Ovary (tissue), 7 donors: ENCODE measurements at regions not wholly inside any gene's neighbourhood (a gene's known extent, or its start where the extent isn't known, plus 50 kb on each side); places are given as distances from the start of the nearest gene placed in this dataset.

Experiments used
- DNase-seq, 5 donors: peaks; one replicate each; pipeline ENCODE4 v3.0.0-alpha.2; 2019 to 2020
- H3K27ac ChIP-seq, 2 donors: fragments of 200-600 bp; one replicate each; pipeline versions ENCODE4 v1.5.1 to v1.8.0; 2019 to 2022
- H3K27me3 ChIP-seq: fragments of 200-600 bp; one replicate; pipeline ENCODE4 v1.8.0; 2022
- H3K36me3 ChIP-seq: fragments of 200-600 bp; sonication (generic); one replicate; pipeline ENCODE4 v1.5.1; 2019
- H3K4me1 ChIP-seq: one replicate; pipeline ENCODE4 v1.8.1; 2013; ENCODE audit warnings: mild to moderate bottlenecking, moderate library complexity; ENCODE audit not compliant: insufficient read depth
- H3K4me3 ChIP-seq: fragments of 200-600 bp; sonication (generic); one replicate; pipeline ENCODE4 v1.5.1; 2017
- H3K9me3 ChIP-seq, 2 donors: fragments of 200-600 bp in 1 of 2; sonication (generic) in 1 of 2; one replicate each; pipeline versions ENCODE4 v1.5.1 to v1.8.1; 2013 to 2019; ENCODE audit warnings: mild to moderate bottlenecking in 1 of 2, moderate library complexity in 1 of 2
- EP300 ChIP-seq: sonication (generic); formaldehyde crosslinking; IDR thresholded peaks from one replicate; pipeline ENCODE4 v1.6.1; 2017; ENCODE audit warnings: antibody characterized with exemption
- POLR2A ChIP-seq: fragments of 450-650 bp; IDR thresholded peaks from one replicate; pipeline ENCODE4 v1.6.1; 2017; ENCODE audit warnings: antibody characterized with exemption, mild to moderate bottlenecking, moderate library complexity
- WGBS, 3 donors: extraction: QIAGEN DNeasy Blood & Tissue Kit in 1 of 3; methylation state at CpG; one replicate each; pipeline versions ENCODE4 v1.1.5 to v1.1.7; 2013 to 2017; 5-methylcytosine and 5-hydroxymethylcytosine counted together
- intact Hi-C, 4 donors: fragments of 100-400 bp; cut with DNase I; formaldehyde crosslinking; loops; one replicate each; pipeline versions ENCODE4 v1.11.0 to v1.15.1; 2022 to 2023
- TF ChIP-seq, protein P1 (sequence below), 3 donors: fragments of 450-650 bp in 2 of 3; fragments of 200-600 bp in 1 of 3; IDR thresholded peaks; one replicate each; pipeline versions ENCODE4 v1.5.1 to v1.8.0; 2016 to 2022; ENCODE audit warnings: antibody characterized with exemption in 3 of 3, mild to moderate bottlenecking in 1 of 3
- donor health status: DM: no; HTN: no; CAD: no; lungs with moderate emphysema.
- donor health status: DM: no; HTN: no; CAD: no.
- donor health status: Bipolar disorder and iron deficiency.
- donor health status: DM: no; HTN: no; CAD: no.
- donor health status: DM: yes; HTN: yes; CAD: no.

DNA sequence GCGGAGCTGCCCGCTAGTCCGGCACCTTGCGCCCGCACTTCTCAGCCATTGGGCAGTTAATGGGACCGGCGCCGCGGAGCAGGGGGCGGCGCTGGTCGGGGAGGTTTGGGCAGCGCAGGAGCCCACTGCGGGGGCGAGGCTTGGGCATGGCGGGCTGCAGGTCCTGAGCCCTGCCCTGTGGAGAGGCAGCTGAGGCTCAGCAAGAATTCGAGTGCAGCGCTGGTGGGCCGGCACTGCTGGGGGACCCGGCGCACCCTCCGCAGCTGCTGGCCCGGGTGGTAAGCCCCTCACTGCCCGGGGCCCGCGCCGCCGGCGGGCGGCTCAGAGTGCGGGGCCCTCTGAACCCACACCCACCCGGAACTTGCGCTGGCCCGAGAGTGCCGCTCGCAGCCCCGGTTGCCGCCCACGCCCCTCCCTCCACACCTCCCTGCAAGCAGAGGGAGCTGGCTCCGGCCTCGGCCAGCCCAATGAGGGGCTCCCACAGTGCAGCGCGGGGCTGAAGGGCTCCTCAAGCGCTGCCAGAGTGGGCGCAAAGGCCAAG lies 835.0 kb downstream of the TBL1XR1 start:
- intact Hi-C loops, result no loop called here
- 91 to 95% (median 94%) methylated on average over 33 to 45 of the region's 45 CpGs for WGBS, 3 donors
- no peak for TF ChIP-seq POLR2A
- TF ChIP-seq, protein P1, sequence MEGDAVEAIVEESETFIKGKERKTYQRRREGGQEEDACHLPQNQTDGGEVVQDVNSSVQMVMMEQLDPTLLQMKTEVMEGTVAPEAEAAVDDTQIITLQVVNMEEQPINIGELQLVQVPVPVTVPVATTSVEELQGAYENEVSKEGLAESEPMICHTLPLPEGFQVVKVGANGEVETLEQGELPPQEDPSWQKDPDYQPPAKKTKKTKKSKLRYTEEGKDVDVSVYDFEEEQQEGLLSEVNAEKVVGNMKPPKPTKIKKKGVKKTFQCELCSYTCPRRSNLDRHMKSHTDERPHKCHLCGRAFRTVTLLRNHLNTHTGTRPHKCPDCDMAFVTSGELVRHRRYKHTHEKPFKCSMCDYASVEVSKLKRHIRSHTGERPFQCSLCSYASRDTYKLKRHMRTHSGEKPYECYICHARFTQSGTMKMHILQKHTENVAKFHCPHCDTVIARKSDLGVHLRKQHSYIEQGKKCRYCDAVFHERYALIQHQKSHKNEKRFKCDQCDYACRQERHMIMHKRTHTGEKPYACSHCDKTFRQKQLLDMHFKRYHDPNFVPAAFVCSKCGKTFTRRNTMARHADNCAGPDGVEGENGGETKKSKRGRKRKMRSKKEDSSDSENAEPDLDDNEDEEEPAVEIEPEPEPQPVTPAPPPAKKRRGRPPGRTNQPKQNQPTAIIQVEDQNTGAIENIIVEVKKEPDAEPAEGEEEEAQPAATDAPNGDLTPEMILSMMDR (IDR thresholded peaks at IDR 0.05), result no peak
- no peak for DNase-seq
- no peak overlapping the region for H3K4me3 ChIP-seq
- H3K27ac ChIP-seq, result no peak overlapping the region
- no peaks in the 10 kb centered on the region for H3K4me1 ChIP-seq
- no peaks in the 10 kb centered on the region for H3K36me3 ChIP-seq
- H3K27me3 ChIP-seq, result no peaks in the 10 kb centered on the region
- no peaks in the 10 kb centered on the region for H3K9me3 ChIP-seq

DNA sequence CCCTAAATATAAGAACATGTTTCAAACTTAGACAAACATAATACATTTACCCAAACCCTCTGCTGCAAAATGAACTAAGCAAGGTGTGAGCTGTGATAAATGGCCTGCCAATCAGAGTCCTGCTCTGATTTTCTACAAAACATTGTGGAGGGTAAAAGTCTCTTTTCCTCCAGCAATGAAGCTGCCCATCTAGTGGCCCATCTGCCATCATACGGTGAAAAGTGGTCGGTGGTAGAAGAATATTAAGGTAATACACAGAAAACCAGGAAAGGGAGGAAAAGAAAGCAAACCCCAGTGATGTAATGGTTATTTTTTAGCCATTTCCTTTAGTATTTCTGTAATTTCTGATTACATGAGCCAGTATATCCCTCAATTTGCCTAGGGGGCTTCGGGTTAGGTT lies 838.1 kb downstream of the TBL1XR1 start:
- no peak for TF ChIP-seq POLR2A
- TF ChIP-seq, protein P1 (IDR thresholded peaks at IDR 0.05), result no peak
- TF ChIP-seq EP300, result no peak
- Histone ChIP-seq H3K9me3 (no peaks in the 10 kb centered on the region), H3K27me3 (no peaks in the 10 kb centered on the region), H3K36me3 (no peaks in the 10 kb centered on the region), H3K27ac (no peak overlapping the region), H3K4me3 (no peak overlapping the region), H3K4me1 (no peaks in the 10 kb centered on the region)
- DNase-seq, result no peak
- 73 to 85% (median 84%) methylated on average over 3 of the region's 3 CpGs for WGBS, 3 donors
- intact Hi-C loops, result no loop called here

DNA sequence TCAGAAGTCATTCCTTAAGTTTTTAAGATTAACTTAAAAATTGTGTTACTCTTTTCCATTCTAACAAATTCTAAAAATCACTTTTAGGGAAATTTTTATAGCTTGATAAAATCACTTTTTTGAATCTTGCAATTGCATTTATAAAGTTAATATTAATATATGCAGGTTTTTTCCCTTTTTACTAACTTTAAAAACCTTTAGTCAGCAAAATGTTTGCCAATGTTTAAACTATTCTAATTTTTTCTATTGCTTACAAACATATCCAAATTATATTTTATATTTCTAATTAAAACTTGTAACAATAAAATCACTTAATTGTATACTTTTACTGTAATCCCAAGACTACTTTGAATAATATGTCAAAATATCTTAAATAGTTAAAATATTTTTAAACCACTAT lies 839.4 kb downstream of the TBL1XR1 start:
- H3K36me3 ChIP-seq, result no peaks in the 10 kb centered on the region
- no peak overlapping the region for H3K4me3 ChIP-seq
- no peak for DNase-seq
- H3K27me3 ChIP-seq, result no peaks in the 10 kb centered on the region
- H3K9me3 ChIP-seq, result no peaks in the 10 kb centered on the region
- intact Hi-C loops, result no loop called here
- H3K27ac ChIP-seq, result no peak overlapping the region
- no peaks in the 10 kb centered on the region for H3K4me1 ChIP-seq
- TF ChIP-seq, protein P1 (IDR thresholded peaks at IDR 0.05), result no peak
- no peak for TF ChIP-seq POLR2A
- TF ChIP-seq EP300, result no peak

DNA sequence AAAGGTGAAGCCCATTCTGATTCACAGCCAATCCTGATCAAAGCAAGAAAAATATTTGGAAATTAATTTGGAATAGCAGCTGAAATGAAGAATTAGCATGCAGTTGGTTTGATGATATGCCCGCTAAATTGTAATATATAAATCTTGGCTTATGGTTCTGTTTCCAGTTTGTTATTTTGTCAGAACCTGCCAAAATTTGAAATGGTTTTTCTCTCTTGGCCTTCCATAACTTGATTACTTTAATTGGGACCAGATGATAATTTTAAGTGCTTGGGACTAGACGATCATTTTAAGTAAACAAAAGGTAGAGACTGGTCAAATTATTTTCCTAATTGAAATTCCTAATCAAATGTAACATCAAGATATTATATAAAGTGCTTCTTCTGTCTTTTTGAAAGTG lies 842.4 kb downstream of the TBL1XR1 start:
- intact Hi-C loops, result no loop called here
- TF ChIP-seq, protein P1 (IDR thresholded peaks at IDR 0.05), result no peak
- TF ChIP-seq POLR2A, result no peak
- no peak for TF ChIP-seq EP300
- no peaks in the 10 kb centered on the region for H3K27me3 ChIP-seq

More for the DNA sequence above, 842.4 kb downstream of the TBL1XR1 start:
- H3K4me3 ChIP-seq, result no peak overlapping the region
- H3K27ac ChIP-seq, result no peak overlapping the region
- 18 to 24% (median 20%) methylated on average over 2 of the region's 2 CpGs for WGBS, 3 donors
- no peak for DNase-seq
- no peaks in the 10 kb centered on the region for H3K4me1 ChIP-seq
- H3K36me3 ChIP-seq, result no peaks in the 10 kb centered on the region
- H3K9me3 ChIP-seq, result no peaks in the 10 kb centered on the region
